GM18505 (cell line): ENCODE measurements at regions not wholly inside any gene's neighbourhood (a gene's known extent, or its start where the extent isn't known, plus 50 kb on each side); places are given as distances from the start of the nearest gene placed in this dataset.
A peak's percentile ranks its signal among the peaks of the same experiment; 100 is the strongest.

ENCODE experiments used
- ATAC-seq: cut with Tn5 transposase; IDR thresholded peaks from one replicate; pipeline ENCODE4 v1.9.1; 2021; ENCODE audit not compliant: unreplicated experiment
- POLR2A ChIP-seq: IDR thresholded peaks from 4 replicates; pipeline ENCODE4 v1.6.1; 2011; ENCODE audit warnings: borderline replicate concordance; ENCODE audit not compliant: insufficient read depth, insufficient read length; ENCODE audit errors: extremely low read depth

DNA sequence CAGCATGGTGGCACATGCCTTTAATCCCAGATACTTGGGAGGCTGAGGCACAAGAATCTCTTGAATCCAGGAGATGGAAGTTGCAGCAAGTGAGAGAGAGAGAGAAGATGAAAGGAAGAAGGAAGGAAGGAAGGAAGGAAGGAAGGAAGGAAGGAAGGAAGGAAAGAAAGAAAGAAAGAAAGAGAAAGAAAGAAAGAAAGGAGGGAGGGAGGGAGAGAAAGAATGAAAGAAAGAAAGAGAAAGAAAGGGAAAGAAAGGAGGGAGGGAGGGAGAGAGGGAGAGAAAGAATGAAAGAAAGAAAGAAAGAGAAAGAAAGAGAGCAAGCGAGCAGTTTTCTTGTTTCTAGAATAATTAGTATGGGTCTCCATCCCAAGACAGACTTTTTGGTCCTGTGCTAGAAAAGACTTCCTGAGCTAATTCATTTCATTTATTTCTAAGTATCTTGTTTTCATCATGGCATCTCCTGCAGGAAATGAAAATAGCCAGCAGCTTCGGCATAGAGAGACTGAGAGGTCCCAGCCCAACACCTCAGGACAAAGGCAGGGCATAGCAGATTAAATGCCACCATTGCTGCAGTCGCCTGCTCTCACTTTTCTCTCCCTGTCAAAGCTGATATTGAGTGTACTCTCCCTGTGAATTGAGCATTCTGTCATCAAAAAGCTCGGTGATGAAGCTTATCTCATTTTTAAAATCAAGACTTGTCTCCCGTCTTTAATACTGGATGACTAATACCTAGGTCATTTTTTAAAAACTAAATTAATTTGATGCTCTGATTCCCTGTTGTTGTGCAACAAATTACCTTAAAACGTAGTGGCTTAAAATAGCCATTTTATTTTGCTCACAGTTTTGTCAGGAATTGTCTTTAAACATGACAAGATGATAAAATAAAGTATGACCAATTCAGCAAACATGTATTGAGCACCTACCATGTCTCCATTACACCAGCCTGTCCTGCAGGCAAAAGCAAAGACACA is 91.8 kb upstream of the ADRA1B start:
- no peak for TF ChIP-seq POLR2A

DNA sequence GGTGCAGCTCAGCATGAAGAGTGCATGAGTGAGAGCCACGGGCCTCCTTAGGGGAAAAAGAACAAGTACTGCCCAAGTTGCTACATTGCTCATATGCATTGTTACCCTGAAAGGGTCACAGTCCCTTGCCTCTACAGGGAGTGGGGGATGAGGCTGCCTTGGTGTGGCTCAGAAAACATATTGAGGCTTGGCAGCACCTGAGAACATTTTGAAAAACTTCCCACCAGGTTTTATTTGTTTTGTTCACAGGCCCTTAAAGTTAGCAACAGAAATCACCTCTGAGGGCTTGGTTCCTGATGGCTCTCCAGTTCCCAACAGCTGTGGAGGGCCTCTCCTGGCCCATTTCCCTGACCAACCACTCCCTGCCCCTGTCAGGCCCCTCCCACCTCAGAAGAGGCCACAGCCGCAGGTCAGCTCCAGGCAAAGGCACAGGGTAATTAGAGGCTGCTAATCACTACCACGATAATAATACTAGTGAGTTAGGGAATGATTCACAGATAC is 90.7 kb upstream of the ADRA1B start:
- no peak for TF ChIP-seq POLR2A
- ATAC-seq, result peak; percentile 46

More for the DNA sequence above, 91.8 kb upstream of the ADRA1B start:
- ATAC-seq, result no peak

DNA sequence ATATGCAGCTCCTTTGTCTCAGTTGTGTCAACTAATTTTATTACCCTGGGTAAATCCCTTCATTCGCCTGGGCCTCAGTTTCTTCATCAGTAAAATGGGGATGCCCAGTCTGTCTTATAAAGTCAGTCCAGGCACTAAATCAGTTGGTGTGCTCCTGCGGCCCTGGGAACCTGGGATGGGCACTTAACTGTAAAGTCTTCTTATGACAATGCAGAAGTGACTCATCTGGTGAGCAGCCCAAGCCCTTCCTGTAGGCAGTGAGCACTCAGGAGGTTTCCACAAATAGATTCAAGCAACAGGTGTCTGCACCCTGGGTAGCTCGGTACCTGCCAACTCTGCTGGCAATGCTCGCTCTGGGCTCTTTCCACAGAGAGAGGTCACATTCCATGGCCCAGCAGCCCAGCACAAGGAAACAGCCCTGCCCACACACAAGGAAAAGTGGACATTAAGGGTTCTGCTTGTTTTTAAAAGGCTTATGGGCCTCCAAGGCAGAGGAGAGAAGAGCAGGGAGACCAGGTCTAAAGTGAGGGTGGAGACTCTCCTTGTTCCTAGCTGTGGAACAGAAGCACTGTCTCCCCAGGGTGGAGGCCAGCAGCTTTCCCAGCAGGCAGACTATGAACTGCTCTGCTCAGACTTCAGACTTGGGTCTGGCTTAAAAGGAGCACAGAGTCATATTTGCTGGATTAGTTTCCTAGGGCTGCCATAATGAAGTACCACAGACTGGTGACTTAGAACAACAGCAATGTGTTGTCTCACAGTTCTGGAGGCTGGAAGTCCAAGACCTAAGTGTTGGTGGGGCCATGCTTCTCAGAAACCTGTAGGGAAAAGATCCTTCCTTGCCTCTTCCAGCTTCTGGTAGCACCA is 89.7 kb upstream of the ADRA1B start:
- no peak for TF ChIP-seq POLR2A
- peak; percentile 94 for ATAC-seq

DNA sequence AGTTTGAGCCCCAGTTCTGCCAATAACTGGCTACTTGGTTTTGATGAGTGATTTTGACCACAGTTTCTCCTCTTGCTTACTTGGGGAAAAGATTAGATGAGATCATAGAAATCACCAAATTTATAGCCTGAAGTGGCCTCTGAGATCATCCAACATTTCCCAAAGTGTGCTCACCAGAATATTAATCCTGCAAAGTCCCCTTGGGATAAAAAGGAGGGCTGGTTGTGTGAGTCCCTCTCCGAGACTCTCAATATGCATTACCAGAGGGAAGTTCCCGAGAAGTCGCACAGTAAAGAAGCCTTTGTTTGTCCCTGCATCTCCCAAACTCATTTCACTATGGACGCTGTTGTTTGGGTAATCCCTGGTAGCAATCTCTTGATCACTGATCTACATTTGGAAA is 88.4 kb upstream of the ADRA1B start:
- ATAC-seq, result no peak
- TF ChIP-seq POLR2A, result no peak

DNA sequence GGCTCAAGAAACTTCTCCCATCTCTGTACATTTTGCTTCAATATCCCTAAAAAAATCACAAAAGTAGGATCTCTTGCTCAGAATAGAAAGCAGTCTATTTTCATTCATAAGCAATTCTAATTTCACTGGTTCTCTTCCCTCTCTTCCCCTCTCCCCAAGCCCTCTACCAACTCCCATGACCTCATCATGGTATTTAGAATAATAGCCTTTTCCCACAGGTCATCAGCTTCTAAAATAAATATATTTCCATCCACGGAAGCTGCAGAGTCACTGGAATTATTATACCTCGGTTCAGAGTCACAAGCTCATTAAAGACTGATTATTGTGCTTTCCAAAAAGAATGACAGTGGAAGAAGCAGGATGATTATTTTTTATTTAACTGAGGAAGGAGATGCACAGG is 84.2 kb upstream of the ADRA1B start:
- no peak for ATAC-seq
- TF ChIP-seq POLR2A, result no peak

DNA sequence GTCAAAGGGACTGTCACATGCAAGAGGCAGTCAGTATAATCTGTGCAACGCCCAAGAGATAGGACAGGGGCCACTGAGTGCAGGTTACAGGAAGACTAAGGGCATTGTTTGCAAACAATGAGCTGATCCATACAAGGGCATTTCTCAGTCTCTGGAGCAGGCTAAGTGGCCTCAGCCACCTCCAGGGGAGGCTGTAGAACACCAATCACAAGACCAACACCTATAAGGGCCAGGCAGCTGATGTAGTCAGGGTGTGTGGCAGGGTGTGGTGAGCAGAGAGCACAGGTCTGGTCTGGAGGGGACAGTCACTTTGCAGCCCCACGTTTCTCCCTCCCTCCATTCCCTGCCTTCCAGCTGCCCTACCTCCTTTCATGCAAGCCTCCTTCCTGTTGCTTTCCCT is 83.2 kb upstream of the ADRA1B start:
- no peak for TF ChIP-seq POLR2A
- ATAC-seq, result no peak

DNA sequence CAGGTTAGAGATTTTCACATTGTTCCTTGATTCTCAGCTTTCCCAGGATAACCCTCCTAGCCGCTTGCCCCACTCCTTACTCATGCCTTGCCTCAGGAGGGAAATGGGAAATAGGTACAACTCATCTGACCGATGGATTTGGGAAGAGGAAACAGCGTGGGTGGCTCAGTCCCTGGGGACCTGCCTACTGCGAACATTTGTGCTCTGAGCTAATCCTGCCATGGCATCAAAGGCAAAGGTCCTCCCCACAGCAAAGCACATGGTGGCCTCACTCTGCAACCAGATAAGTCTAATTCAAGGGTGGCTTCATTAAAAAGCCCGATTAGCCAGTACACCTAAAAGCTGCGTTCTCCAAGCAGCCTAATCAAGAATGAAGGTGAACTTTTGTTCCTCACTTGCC is 82.4 kb upstream of the ADRA1B start:
- ATAC-seq, result no peak
- no peak for TF ChIP-seq POLR2A

DNA sequence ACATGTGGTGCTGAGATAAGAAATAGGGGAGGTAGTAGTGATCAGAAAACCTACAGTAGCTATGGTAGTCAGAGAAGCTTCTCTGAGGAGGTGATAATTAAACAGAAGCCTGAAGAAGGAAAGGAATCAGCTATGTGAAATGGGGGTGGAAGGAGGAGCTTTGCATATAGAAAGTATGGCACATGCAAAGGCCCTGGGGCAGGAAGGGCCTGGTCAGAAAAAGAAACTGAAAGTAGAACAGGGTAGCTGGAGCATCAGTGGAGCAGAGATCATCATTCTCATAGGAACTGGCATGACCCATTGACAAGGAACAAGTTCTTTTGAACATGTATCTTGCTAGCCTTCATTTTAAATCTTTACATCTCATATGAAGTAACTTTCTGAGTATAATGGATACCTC is 80.7 kb upstream of the ADRA1B start:
- no peak for ATAC-seq
- no peak for TF ChIP-seq POLR2A

DNA sequence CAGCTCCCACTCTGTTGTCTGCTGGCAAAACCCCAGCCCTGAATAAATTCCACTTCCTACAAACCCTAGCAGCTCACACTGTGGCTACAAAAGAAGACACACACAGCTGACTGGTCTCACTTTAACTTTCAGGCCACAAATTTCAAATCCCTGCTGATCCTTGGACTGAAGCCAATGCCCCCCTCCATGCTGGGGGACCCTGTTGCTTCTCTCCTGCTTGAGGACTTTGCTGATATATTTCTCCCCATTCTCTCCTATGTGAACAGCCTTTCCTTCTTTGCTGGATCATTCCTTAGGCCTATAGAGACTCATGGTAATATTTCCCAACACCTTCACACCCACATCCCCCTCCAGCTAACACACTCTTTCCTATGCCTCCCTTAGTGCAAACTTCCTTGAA is 79.6 kb upstream of the ADRA1B start:
- no peak for ATAC-seq

DNA sequence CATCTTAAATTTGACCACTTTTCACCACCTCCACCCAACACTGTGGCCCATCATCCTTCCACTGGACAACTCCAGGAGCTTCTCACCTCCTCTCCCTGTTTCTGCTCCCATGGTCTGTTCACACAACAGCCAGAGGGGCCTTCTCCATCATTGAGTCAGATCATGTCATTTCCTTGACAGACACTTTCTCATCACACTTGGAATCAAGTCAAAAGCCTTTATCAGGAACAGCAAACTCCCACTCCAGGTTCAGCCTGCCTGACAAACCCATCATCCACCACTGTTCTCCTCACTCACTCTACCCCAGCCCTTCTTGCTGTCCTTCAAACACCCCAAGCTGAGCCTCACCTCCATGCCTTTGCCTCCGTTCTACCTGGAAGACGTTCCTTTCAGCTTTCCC is 78.4 kb upstream of the ADRA1B start:
- no peak for ATAC-seq
- no peak for TF ChIP-seq POLR2A

More for the DNA sequence above, 79.6 kb upstream of the ADRA1B start:
- TF ChIP-seq POLR2A, result no peak

DNA sequence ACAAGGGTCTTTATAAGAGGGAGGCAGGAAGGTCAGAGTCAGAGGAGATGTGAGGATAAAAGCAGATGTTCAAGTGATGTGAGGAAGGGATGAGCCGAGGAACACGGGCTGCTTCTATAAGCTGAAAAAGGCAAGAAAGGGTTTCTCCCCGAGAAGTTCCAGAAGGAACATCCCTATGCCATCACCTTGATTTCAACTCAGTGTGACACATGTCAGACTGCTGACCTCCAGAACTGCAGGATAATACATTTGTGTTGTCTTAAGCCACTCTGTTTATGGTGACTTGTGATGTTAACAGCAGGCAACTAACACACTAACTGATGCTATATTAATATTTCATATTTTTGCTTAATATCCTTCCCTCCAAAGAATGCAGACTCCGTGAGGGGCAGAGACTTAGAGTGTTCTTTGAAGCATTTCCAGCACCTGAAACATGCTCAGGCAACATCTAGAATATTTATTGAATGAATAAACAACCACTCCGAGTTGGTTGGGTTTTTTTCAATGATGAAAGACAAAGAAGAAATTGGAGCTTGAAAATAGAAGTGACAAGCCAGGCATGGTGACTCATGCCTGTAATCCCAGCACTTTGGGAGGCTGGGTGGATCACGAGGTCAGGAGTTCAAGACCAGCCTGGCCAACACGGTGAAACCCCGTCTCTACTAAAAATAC is 77.6 kb upstream of the ADRA1B start:
- ATAC-seq, result no peak
- no peak for TF ChIP-seq POLR2A

DNA sequence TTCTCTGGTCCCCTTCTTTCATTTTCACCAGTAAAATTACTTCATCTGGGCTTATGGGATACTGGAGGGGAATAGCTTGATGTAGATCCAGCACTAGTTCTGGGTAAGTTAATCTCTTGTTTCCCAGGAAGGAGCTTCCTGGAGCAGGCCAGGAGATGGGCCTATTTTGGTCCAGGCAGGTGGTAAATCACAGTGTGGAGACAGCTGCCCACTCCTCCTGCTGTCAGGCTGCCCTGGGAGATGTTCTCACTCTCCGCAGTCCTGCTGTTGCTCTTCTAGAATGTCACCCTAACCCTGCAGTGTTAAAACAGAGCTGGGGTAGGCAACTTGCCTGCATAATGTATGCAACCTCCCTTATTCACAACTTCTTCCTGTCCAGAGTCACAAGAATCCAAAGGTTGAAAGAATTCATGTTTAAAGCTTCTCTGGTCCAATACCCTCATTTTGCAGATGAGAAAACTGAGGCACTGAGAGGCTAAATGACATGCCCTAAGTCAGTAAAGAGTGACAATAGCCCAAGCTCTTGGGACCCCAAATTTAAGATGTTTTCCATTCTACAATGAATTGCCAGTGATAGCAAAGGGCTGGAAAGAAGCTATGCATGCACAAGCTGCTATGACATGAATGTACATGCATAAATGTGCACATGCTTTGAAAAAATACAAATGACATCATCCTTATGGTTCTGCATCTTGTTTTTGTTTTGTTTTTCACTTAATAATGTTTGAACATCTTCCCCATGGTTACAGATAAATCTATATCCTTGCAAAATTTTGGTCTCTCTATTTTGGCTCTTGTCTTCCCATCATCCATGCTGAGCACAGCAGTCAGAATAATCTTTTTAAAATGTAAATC is 71.8 kb upstream of the ADRA1B start:
- no peak for ATAC-seq
- TF ChIP-seq POLR2A, result no peak
